Gastrocnemius medialis (tissue), 4 donors: ENCODE measurements at regions not wholly inside any gene's neighbourhood (a gene's known extent, or its start where the extent isn't known, plus 50 kb on each side); places are given as distances from the start of the nearest gene placed in this dataset.

Experiments
- ATAC-seq, 2 donors: fragments of 150-250 bp; one replicate each; pipeline ENCODE4 v1.9.1; 2016
- DNase-seq, 2 donors: peaks; one replicate each; pipeline ENCODE4 v3.0.0-alpha.2; 2019
- H3K27ac ChIP-seq, 4 donors: fragments of 200-600 bp; sonication (generic); 1 replicate in 1 of 4; 2 replicates in 3 of 4; pipeline ENCODE4 v1.5.1; 2016 to 2018; ENCODE audit warnings: mild to moderate bottlenecking in 2 of 4, moderate library complexity in 1 of 4
- H3K27me3 ChIP-seq, 3 donors: fragments of 200-600 bp; sonication (generic) in 2 of 3; 1 replicate in 1 of 3; 2 replicates in 2 of 3; pipeline versions ENCODE4 v1.5.1 to v1.6.0; 2016 to 2019; ENCODE audit warnings: mild to moderate bottlenecking in 1 of 3, moderate library complexity in 1 of 3
- H3K36me3 ChIP-seq, 2 donors: fragments of 200-600 bp; sonication (generic) in 1 of 2; one replicate each; pipeline ENCODE4 v1.5.1; 2017 to 2018
- H3K4me1 ChIP-seq, 2 donors: fragments of 200-600 bp; sonication (generic) in 1 of 2; one replicate each; pipeline ENCODE4 v1.5.1; 2016 to 2017; ENCODE audit warnings: mild to moderate bottlenecking in 2 of 2
- H3K4me3 ChIP-seq, 4 donors: fragments of 200-600 bp; sonication (generic) in 3 of 4; 1 replicate in 1 of 4; 2 replicates in 3 of 4; pipeline ENCODE4 v1.5.1; 2016 to 2019; ENCODE audit warnings: mild to moderate bottlenecking in 2 of 4
- H3K9me3 ChIP-seq, 3 donors: fragments of 200-600 bp; sonication (generic) in 2 of 3; 1 replicate in 1 of 3; 2 replicates in 2 of 3; pipeline ENCODE4 v1.5.1; 2016 to 2019
- POLR2A ChIP-seq, 2 donors: fragments of 450-650 bp; IDR thresholded peaks; one replicate each; pipeline ENCODE4 v1.6.1; 2017; ENCODE audit warnings: antibody characterized with exemption in 2 of 2, mild to moderate bottlenecking in 2 of 2, moderate library complexity in 2 of 2
- in situ Hi-C, 4 donors: fragments of 200-750 bp; cut with MboI; loops; one replicate each; pipeline versions ENCODE4 v1.15.0 to v1.8.0; 2017; ENCODE audit warnings: low sequenced_read_pairs in 4 of 4
- intact Hi-C: fragments of 100-400 bp; cut with DNase I; formaldehyde crosslinking; loops from one replicate; pipeline ENCODE4 v1.15.1; 2023; ENCODE audit warnings: low total_unique reads
- TF ChIP-seq, protein P1 (sequence below), 5 experiments: fragments of 450-650 bp in 3 of 5; fragments of 200-600 bp in 2 of 5; sonication (generic) in 2 of 5; IDR thresholded peaks in 4 of 5; conservative IDR thresholded peaks in 1 of 5; 1 replicate in 4 of 5; 2 replicates in 1 of 5; pipeline ENCODE4 v1.5.1; 2016 to 2019; ENCODE audit warnings: antibody characterized with exemption in 5 of 5, mild to moderate bottlenecking in 3 of 5, moderate library complexity in 3 of 5

DNA sequence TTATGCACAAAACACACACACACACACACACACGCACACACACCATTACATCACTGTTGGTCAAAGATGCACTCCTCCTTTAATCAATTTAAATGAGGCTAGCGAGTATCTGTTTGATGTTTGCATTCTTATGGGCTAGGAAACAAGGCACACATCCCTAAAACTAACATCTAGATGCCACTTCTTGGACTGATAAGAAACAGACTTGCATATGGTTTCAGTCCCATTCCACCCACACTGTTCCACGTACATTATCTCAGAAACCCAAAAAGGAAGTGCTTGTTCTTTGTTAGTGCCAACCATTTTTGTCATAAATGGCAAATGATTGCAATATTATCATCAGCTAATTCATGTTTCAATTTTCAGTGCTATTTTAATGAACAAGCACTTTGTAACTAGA, 69.5 kb downstream of the CCR1 start:
- ATAC-seq = no peak
- in situ Hi-C loops = no loop called here
- no peak for TF ChIP-seq POLR2A (IDR thresholded peaks at IDR 0.05)
- TF ChIP-seq, protein P1, sequence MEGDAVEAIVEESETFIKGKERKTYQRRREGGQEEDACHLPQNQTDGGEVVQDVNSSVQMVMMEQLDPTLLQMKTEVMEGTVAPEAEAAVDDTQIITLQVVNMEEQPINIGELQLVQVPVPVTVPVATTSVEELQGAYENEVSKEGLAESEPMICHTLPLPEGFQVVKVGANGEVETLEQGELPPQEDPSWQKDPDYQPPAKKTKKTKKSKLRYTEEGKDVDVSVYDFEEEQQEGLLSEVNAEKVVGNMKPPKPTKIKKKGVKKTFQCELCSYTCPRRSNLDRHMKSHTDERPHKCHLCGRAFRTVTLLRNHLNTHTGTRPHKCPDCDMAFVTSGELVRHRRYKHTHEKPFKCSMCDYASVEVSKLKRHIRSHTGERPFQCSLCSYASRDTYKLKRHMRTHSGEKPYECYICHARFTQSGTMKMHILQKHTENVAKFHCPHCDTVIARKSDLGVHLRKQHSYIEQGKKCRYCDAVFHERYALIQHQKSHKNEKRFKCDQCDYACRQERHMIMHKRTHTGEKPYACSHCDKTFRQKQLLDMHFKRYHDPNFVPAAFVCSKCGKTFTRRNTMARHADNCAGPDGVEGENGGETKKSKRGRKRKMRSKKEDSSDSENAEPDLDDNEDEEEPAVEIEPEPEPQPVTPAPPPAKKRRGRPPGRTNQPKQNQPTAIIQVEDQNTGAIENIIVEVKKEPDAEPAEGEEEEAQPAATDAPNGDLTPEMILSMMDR (IDR thresholded peaks at IDR 0.05 in 4 of 5, conservative IDR thresholded peaks at IDR 0.05 in 1 of 5) = no peak

DNA sequence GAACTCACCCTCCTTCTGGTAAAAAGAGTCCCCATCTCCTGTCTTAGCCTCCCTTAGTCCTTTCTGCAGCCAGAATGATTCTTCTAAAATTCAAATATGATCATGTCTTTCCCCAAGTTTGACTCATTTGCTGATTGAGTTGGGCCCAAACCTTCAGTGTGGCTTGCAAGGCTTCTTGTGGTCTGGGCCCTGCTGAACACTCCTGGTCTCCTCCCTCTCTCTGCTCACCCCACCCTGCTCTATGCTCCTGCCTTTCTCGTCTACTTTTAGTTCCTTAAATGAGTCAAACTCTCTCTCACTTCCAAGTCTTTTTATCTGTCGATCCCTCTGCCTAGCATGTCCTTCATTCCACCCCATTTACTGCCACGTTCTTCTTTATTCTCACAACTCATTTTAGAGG, 72.6 kb downstream of the CCR1 start:
- intact Hi-C loops = no loop called here
- no peak overlapping the region for H3K4me3 ChIP-seq
- no peaks in the 10 kb centered on the region for H3K9me3 ChIP-seq
- no peaks in the 10 kb centered on the region for H3K4me1 ChIP-seq
- no peak for DNase-seq
- H3K36me3 ChIP-seq = no peaks in the 10 kb centered on the region
- no peaks in the 10 kb centered on the region for H3K27me3 ChIP-seq
- in situ Hi-C loops = no loop called here
- TF ChIP-seq, protein P1 (IDR thresholded peaks at IDR 0.05 in 4 of 5, conservative IDR thresholded peaks at IDR 0.05 in 1 of 5) = no peak
- TF ChIP-seq POLR2A (IDR thresholded peaks at IDR 0.05) = no peak
- ATAC-seq = no peak
- no peak overlapping the region for H3K27ac ChIP-seq

More for the DNA sequence above, 69.5 kb downstream of the CCR1 start:
- H3K9me3 ChIP-seq = no peaks in the 10 kb centered on the region
- no peaks in the 10 kb centered on the region for H3K27me3 ChIP-seq
- no peak overlapping the region for H3K4me3 ChIP-seq
- no peaks in the 10 kb centered on the region for H3K36me3 ChIP-seq
- H3K27ac ChIP-seq = no peak overlapping the region
- intact Hi-C loops = no loop called here
- DNase-seq = no peak
- H3K4me1 ChIP-seq = no peaks in the 10 kb centered on the region

DNA sequence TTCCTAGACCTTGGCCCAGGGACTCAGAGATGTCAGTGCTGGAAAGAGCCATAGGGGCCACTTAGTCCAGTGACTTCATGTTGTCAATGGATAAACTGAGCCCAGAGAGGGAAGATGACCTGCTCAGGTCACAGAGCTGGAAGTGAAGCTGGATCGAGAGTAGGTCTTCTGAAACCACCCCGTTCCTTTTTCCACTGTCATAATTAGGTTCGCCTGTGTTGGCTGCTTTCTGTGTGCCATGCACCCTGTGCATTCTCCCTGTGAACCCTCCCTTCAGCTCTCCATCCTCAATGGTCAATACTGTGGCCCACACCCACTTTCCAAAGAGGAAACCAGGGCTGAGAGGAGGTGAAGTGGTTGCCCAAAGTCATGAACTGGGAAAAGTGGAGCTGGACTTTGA, 74.8 kb downstream of the CCR1 start:
- ATAC-seq = no peak
- intact Hi-C loops = no loop called here
- no peak overlapping the region for H3K27ac ChIP-seq

DNA sequence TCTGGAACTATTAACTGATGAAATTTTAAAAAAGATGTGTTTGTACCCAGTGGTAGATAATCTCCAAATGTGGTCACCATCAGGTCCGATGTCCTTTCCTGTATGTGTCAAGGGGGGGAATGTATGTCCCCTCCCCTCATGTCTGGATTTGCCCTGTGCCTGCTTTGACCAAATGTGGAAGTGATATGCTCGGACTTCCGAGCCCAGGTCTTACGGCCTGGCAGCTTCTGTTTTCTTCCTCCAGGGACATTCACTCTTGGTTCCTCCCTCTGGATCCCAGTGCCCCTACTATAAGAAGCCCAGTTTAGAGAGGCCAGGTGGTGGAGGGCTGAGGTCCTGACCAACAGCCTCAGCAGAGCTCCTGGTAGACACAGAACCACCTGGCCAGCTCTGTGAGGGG, 75.5 kb downstream of the CCR1 start:
- TF ChIP-seq, protein P1 (IDR thresholded peaks at IDR 0.05 in 4 of 5, conservative IDR thresholded peaks at IDR 0.05 in 1 of 5) = no peak
- no peak for TF ChIP-seq POLR2A (IDR thresholded peaks at IDR 0.05)
- Histone ChIP-seq H3K36me3 (no peaks in the 10 kb centered on the region), H3K4me1 (no peaks in the 10 kb centered on the region), H3K9me3 (no peaks in the 10 kb centered on the region), H3K27ac (no peak overlapping the region), H3K4me3 (no peak overlapping the region), H3K27me3 (no peaks in the 10 kb centered on the region)
- intact Hi-C loops (no loop called here), in situ Hi-C loops (no loop called here)
- no peak for DNase-seq
- no peak for ATAC-seq

More for the DNA sequence above, 74.8 kb downstream of the CCR1 start:
- no peaks in the 10 kb centered on the region for H3K27me3 ChIP-seq
- in situ Hi-C loops = no loop called here
- H3K9me3 ChIP-seq = no peaks in the 10 kb centered on the region
- no peak for DNase-seq
- H3K4me1 ChIP-seq = no peaks in the 10 kb centered on the region
- no peak overlapping the region for H3K4me3 ChIP-seq
- TF ChIP-seq, protein P1 (IDR thresholded peaks at IDR 0.05 in 4 of 5, conservative IDR thresholded peaks at IDR 0.05 in 1 of 5) = no peak
- no peak for TF ChIP-seq POLR2A (IDR thresholded peaks at IDR 0.05)
- H3K36me3 ChIP-seq = no peaks in the 10 kb centered on the region

DNA sequence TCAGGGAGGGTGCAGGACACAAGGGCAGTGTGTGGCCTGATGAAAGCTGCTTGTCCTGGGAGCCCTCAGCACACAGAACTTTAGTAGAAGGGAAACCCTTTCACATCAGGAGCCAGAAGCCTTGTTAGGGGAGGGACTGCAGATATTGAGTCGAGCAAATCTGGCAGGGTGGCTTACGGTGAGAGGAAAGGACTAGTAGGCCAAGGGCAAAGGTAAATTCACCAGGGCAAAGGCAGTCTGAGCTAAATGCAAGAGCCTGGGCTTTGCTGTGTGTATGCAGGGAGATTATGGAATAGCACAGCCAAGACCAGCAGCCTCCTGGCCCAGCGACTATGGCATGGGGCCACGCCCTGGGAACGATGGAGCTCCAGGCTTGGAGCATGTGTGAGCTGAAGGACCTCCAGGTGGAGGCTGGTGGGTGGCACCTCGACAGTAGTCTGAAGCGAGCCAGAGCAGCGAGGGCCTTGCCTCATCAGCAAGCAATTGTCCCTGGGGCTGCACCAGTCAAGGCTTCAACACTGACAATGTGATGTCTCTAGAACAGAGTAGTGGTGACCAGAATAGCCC, 76.1 kb downstream of the CCR1 start:
- ATAC-seq (no peak), DNase-seq (no peak)
- no peaks in the 10 kb centered on the region for H3K9me3 ChIP-seq
- H3K27ac ChIP-seq = no peak overlapping the region
- no peaks in the 10 kb centered on the region for H3K36me3 ChIP-seq
- H3K27me3 ChIP-seq = no peaks in the 10 kb centered on the region
- no peaks in the 10 kb centered on the region for H3K4me1 ChIP-seq
- TF ChIP-seq POLR2A (IDR thresholded peaks at IDR 0.05) = no peak
- TF ChIP-seq, protein P1 (IDR thresholded peaks at IDR 0.05 in 4 of 5, conservative IDR thresholded peaks at IDR 0.05 in 1 of 5) = no peak
- in situ Hi-C loops = no loop called here
- no peak overlapping the region for H3K4me3 ChIP-seq
- intact Hi-C loops = no loop called here
